CD4-positive, alpha-beta memory T cell (primary cell): ENCODE measurements at regions not wholly inside any gene's neighbourhood (a gene's known extent, or its start where the extent isn't known, plus 50 kb on each side); places are given as distances from the start of the nearest gene placed in this dataset.

Experiments
- CTCF ChIA-PET: fragments of 350-600 bp; sonication (Branson Sonifier 250); formaldehyde crosslinking; loops from one replicate; lab custom pipeline; 2021; ENCODE audit warnings: inconsistent platforms; ENCODE audit not compliant: partially characterized antibody; lab: Charles Lee
- POLR2A ChIA-PET: fragments of 350-600 bp; sonication (Branson Sonifier 250); formaldehyde crosslinking; loops from one replicate; lab custom pipeline; 2021; ENCODE audit not compliant: partially characterized antibody; lab: Charles Lee
- DNase-seq, 5 donors: peaks; one replicate each; pipeline versions ENCODE4 v3.0.0 to v3.0.0-alpha.2; 2020 to 2022; ENCODE audit warnings: mixed read lengths in 1 of 5
- H3K27ac ChIP-seq: one replicate; pipeline ENCODE4 v1.7.0; 2013; ENCODE audit warnings: low read depth, low read length
- H3K27me3 ChIP-seq: 2 replicates; pipeline ENCODE4 v1.7.0; 2013; ENCODE audit warnings: mild to moderate bottlenecking, low read length, moderate library complexity; ENCODE audit not compliant: insufficient read depth
- H3K36me3 ChIP-seq: 2 replicates; pipeline ENCODE4 v1.7.0; 2013; ENCODE audit warnings: mild to moderate bottlenecking, low read length, moderate library complexity; ENCODE audit not compliant: insufficient read depth
- H3K4me1 ChIP-seq: 2 replicates; pipeline ENCODE4 v1.7.0; 2013; ENCODE audit warnings: mild to moderate bottlenecking, low read length, moderate library complexity; ENCODE audit not compliant: insufficient read depth
- H3K4me3 ChIP-seq, 2 donors: one replicate each; pipeline ENCODE4 v1.7.0; 2013; ENCODE audit warnings: low read length in 2 of 2, mild to moderate bottlenecking in 1 of 2
- H3K9me3 ChIP-seq, 2 donors: one replicate each; pipeline ENCODE4 v1.7.0; 2013; ENCODE audit warnings: low read length in 2 of 2, control low read depth in 1 of 2; ENCODE audit not compliant: control insufficient read depth in 1 of 2
- H3K27ac Mint-ChIP-seq, 7 donors: one replicate each; pipeline ENCODE4 v1.8.0; 2020 to 2021; ENCODE audit warnings: mixed read lengths in 7 of 7, mild to moderate bottlenecking in 6 of 7, inconsistent platforms in 3 of 7, moderate library complexity in 3 of 7
- H3K27me3 Mint-ChIP-seq, 2 donors: one replicate each; pipeline ENCODE4 v1.8.0; 2020 to 2021; ENCODE audit warnings: mixed read lengths in 2 of 2
- H3K36me3 Mint-ChIP-seq, 2 donors: one replicate each; pipeline ENCODE4 v1.8.0; 2020 to 2021; ENCODE audit warnings: mixed read lengths in 2 of 2, inconsistent platforms in 1 of 2, mild to moderate bottlenecking in 1 of 2
- H3K4me1 Mint-ChIP-seq, 4 donors: one replicate each; pipeline ENCODE4 v1.8.0; 2020 to 2021; ENCODE audit warnings: mixed read lengths in 4 of 4, mild to moderate bottlenecking in 1 of 4
- H3K4me3 Mint-ChIP-seq, 8 donors: one replicate each; pipeline ENCODE4 v1.8.0; 2020 to 2021; ENCODE audit warnings: mixed read lengths in 8 of 8, mild to moderate bottlenecking in 7 of 8, moderate library complexity in 6 of 8, inconsistent platforms in 3 of 8
- H3K9me3 Mint-ChIP-seq, 8 donors: one replicate each; pipeline ENCODE4 v1.8.0; 2020 to 2021; ENCODE audit warnings: mixed read lengths in 8 of 8, mild to moderate bottlenecking in 5 of 8, inconsistent platforms in 3 of 8, moderate library complexity in 1 of 8
- intact Hi-C: fragments of 100-400 bp; cut with micrococcal nuclease; formaldehyde crosslinking; loops from one replicate; pipeline ENCODE4 v1.15.1; 2023

GRCh38 chr2:122164964-122165363, 409.5 kb downstream of the TSN start:
- Histone ChIP-seq H3K4me3 (no peak overlapping the region), H3K27me3 (no peaks in the 10 kb centered on the region), H3K4me1 (no peaks in the 10 kb centered on the region), H3K9me3 (no peaks in the 10 kb centered on the region), H3K36me3 (no peaks in the 10 kb centered on the region), H3K27ac (no peak overlapping the region)
- H3K9me3 Mint-ChIP-seq = no peaks in the 10 kb centered on the region
- no peaks in the 10 kb centered on the region for H3K4me1 Mint-ChIP-seq
- intact Hi-C loops = no loop called here
- H3K36me3 Mint-ChIP-seq = no peaks in the 10 kb centered on the region
- ChIA-PET CTCF (no interaction called here), POLR2A (no interaction called here)
- no peak overlapping the region for H3K27ac Mint-ChIP-seq
- DNase-seq = no peak
- peaks cover 0 to 1% of the 10 kb centered on the region in 2 donors for H3K27me3 Mint-ChIP-seq
- H3K4me3 Mint-ChIP-seq = no peak overlapping the region

- Histone ChIP-seq H3K4me1 (no peaks in the 10 kb centered on the region), H3K36me3 (no peaks in the 10 kb centered on the region), H3K27me3 (no peaks in the 10 kb centered on the region), H3K27ac (no peak overlapping the region), H3K9me3 (no peaks in the 10 kb centered on the region), H3K4me3 (no peak overlapping the region)
- Mint-ChIP-seq H3K27me3 (no peaks in the 10 kb centered on the region), H3K9me3 (no peaks in the 10 kb centered on the region), H3K4me1 (no peaks in the 10 kb centered on the region), H3K36me3 (no peaks in the 10 kb centered on the region), H3K4me3 (no peak overlapping the region), H3K27ac (no peak overlapping the region)
- intact Hi-C loops = no loop called here
- CTCF ChIA-PET = no interaction called here
- POLR2A ChIA-PET = no interaction called here
- DNase-seq = no peak
Measured at GRCh38 chr2:122166820-122167219, 411.4 kb downstream of the TSN start.

GRCh38 chr2:122167515-122167914, 412.1 kb downstream of the TSN start:
- H3K9me3 ChIP-seq = no peaks in the 10 kb centered on the region
- no peak overlapping the region for H3K4me3 ChIP-seq
- no peaks in the 10 kb centered on the region for H3K9me3 Mint-ChIP-seq
- no peaks in the 10 kb centered on the region for H3K27me3 Mint-ChIP-seq
- CTCF ChIA-PET = no interaction called here
- H3K27ac ChIP-seq = no peak overlapping the region
- no peaks in the 10 kb centered on the region for H3K4me1 Mint-ChIP-seq
- H3K4me3 Mint-ChIP-seq = no peak overlapping the region
- H3K4me1 ChIP-seq = no peaks in the 10 kb centered on the region
- no peaks in the 10 kb centered on the region for H3K27me3 ChIP-seq
- POLR2A ChIA-PET = no interaction called here
- DNase-seq = no peak
- H3K36me3 Mint-ChIP-seq = no peaks in the 10 kb centered on the region
- intact Hi-C loops = no loop called here
- H3K27ac Mint-ChIP-seq = no peak overlapping the region
- H3K36me3 ChIP-seq = no peaks in the 10 kb centered on the region

- no peaks in the 10 kb centered on the region for H3K27me3 Mint-ChIP-seq
- H3K9me3 Mint-ChIP-seq = no peaks in the 10 kb centered on the region
- intact Hi-C loops = no loop called here
- no peak overlapping the region for H3K4me3 Mint-ChIP-seq
- no peak overlapping the region for H3K27ac ChIP-seq
- H3K4me1 ChIP-seq = no peaks in the 10 kb centered on the region
- ChIA-PET POLR2A (no interaction called here), CTCF (no interaction called here)
- H3K4me1 Mint-ChIP-seq = no peaks in the 10 kb centered on the region
- H3K9me3 ChIP-seq = no peaks in the 10 kb centered on the region
- H3K36me3 Mint-ChIP-seq = no peaks in the 10 kb centered on the region
- no peaks in the 10 kb centered on the region for H3K36me3 ChIP-seq
- no peak overlapping the region for H3K27ac Mint-ChIP-seq
- no peak overlapping the region for H3K4me3 ChIP-seq
- DNase-seq = no peak
- H3K27me3 ChIP-seq = no peaks in the 10 kb centered on the region
Measured at GRCh38 chr2:122168799-122169198, 413.3 kb downstream of the TSN start.

GRCh38 chr2:122172812-122173211, 417.4 kb downstream of the TSN start:
- intact Hi-C loops = no loop called here
- H3K9me3 ChIP-seq = no peaks in the 10 kb centered on the region
- Mint-ChIP-seq H3K4me1 (no peaks in the 10 kb centered on the region), H3K27ac (no peak overlapping the region), H3K4me3 (no peak overlapping the region), H3K27me3 (no peaks in the 10 kb centered on the region), H3K9me3 (no peaks in the 10 kb centered on the region), H3K36me3 (no peaks in the 10 kb centered on the region)
- H3K4me1 ChIP-seq = no peaks in the 10 kb centered on the region
- CTCF ChIA-PET = no interaction called here
- H3K27ac ChIP-seq = no peak overlapping the region
- no peak overlapping the region for H3K4me3 ChIP-seq
- H3K36me3 ChIP-seq = no peaks in the 10 kb centered on the region
- POLR2A ChIA-PET = no interaction called here
- no peak for DNase-seq
- no peaks in the 10 kb centered on the region for H3K27me3 ChIP-seq

GRCh38 chr2:122174061-122174460, 418.6 kb downstream of the TSN start:
- no peaks in the 10 kb centered on the region for H3K36me3 Mint-ChIP-seq
- peaks cover 0 to 2% of the 10 kb centered on the region in 2 donors for H3K27me3 Mint-ChIP-seq
- H3K4me1 ChIP-seq = no peaks in the 10 kb centered on the region
- H3K36me3 ChIP-seq = no peaks in the 10 kb centered on the region
- no peaks in the 10 kb centered on the region for H3K4me1 Mint-ChIP-seq
- no peaks in the 10 kb centered on the region for H3K9me3 Mint-ChIP-seq
- DNase-seq = no peak
- H3K27me3 ChIP-seq = no peaks in the 10 kb centered on the region
- no peak overlapping the region for H3K27ac Mint-ChIP-seq
- intact Hi-C loops = no loop called here
- CTCF ChIA-PET = interaction anchor here (0.9 kb wide), 1 partner anchor 13 kb away, joined by 3 read pairs; no protein-coding TSS in a partner anchor
- H3K4me3 Mint-ChIP-seq = no peak overlapping the region
- POLR2A ChIA-PET = no interaction called here
- H3K9me3 ChIP-seq = no peaks in the 10 kb centered on the region
- no peak overlapping the region for H3K27ac ChIP-seq
- no peak overlapping the region for H3K4me3 ChIP-seq

GRCh38 chr2:122179492-122180165, 424.2 kb downstream of the TSN start:
- no peak overlapping the region for H3K4me3 Mint-ChIP-seq
- intact Hi-C loops = no loop called here
- H3K4me1 ChIP-seq = no peaks in the 10 kb centered on the region
- no peaks in the 10 kb centered on the region for H3K9me3 ChIP-seq
- H3K27me3 Mint-ChIP-seq = peaks cover 0 to 2% of the 10 kb centered on the region in 2 donors
- CTCF ChIA-PET = no interaction called here
- peaks cover 0 to 3% (median 0%) of the 10 kb centered on the region in 8 donors for H3K9me3 Mint-ChIP-seq
- no peak overlapping the region for H3K4me3 ChIP-seq
- DNase-seq = no peak
- peak overlapping the region in 1 of 7 donors; percentile 1 for H3K27ac Mint-ChIP-seq
- H3K36me3 Mint-ChIP-seq = no peaks in the 10 kb centered on the region
- no peaks in the 10 kb centered on the region for H3K4me1 Mint-ChIP-seq
- no peaks in the 10 kb centered on the region for H3K27me3 ChIP-seq
- POLR2A ChIA-PET = no interaction called here
- H3K27ac ChIP-seq = no peak overlapping the region
- H3K36me3 ChIP-seq = no peaks in the 10 kb centered on the region
